ENCODE measurements at regions not wholly inside any gene's neighbourhood (a gene's known extent, or its start where the extent isn't known, plus 50 kb on each side); places are given as distances from the start of the nearest gene placed in this dataset.

GRCh38 chr1:229999004-229999670, 67.9 kb upstream of the GALNT2 start:
- H2BK15ac ChIP-seq (ENCODE audit: low read depth, poor library complexity, severe bottlenecking), result no peak overlapping the region
- no peaks in the 10 kb centered on the region for H3K79me1 ChIP-seq (replicated peaks; ENCODE audit: low read length, poor library complexity, severe bottlenecking)
- no peak overlapping the region for H4K8ac ChIP-seq (ENCODE audit: low read length)
- 78% methylated on average over 11 of the region's 12 CpGs for WGBS
- no peak overlapping the region for H3K18ac ChIP-seq (ENCODE audit: low read depth in 1 of 2, low read length in 2 of 2)
- no peak overlapping the region for H3K4ac ChIP-seq (ENCODE audit: low read depth in 1 of 2, low read length in 2 of 2)
- H3K23ac ChIP-seq (ENCODE audit: low read length in 2 of 2), result no peak overlapping the region
- no peak overlapping the region for H2BK5ac ChIP-seq (ENCODE audit: low read depth, low read length, poor library complexity, severe bottlenecking)
- H2BK120ac ChIP-seq (ENCODE audit: low read depth, low read length), result no peak overlapping the region
- no peak overlapping the region for H2BK12ac ChIP-seq (ENCODE audit: low read length in 2 of 2)
- no peak overlapping the region for H3K27ac ChIP-seq (ENCODE audit: low read length, poor library complexity, severe bottlenecking)
- no peaks in the 10 kb centered on the region for H3K36me3 ChIP-seq (ENCODE audit: control insufficient read depth in 1 of 2, insufficient read depth in 2 of 2, low read depth in 1 of 2, low read length in 2 of 2)
- H3K9me3 ChIP-seq (ENCODE audit: control insufficient read depth, low read length), result no peaks in the 10 kb centered on the region
- H3K27me3 ChIP-seq (ENCODE audit: control insufficient read depth in 1 of 2, insufficient read depth in 1 of 2, low read length in 2 of 2), result peaks cover 11 to 21% of the 10 kb centered on the region in 2 experiments
- H3K4me2 ChIP-seq (ENCODE audit: low read length, poor library complexity, severe bottlenecking), result no peak overlapping the region
- DNase-seq, result no peak
- no peak overlapping the region for H2AK5ac ChIP-seq (ENCODE audit: low read length, severe bottlenecking)
- no peaks in the 10 kb centered on the region for H3K4me1 ChIP-seq (ENCODE audit: control insufficient read depth, insufficient read depth, low read depth, low read length)
- no peak overlapping the region for H3K4me3 ChIP-seq (ENCODE audit: insufficient read depth in 1 of 2, low read depth in 1 of 2, low read length in 2 of 2)
- no peak overlapping the region for H2AFZ ChIP-seq (ENCODE audit: low read depth, low read length)
- no peak overlapping the region for H4K91ac ChIP-seq (ENCODE audit: low read length)
- no peak overlapping the region for H3K9ac ChIP-seq (ENCODE audit: low read length)
- H3K14ac ChIP-seq (ENCODE audit: low read length in 2 of 2), result no peak overlapping the region

- Histone ChIP-seq H2AK5ac (ENCODE audit: low read length, severe bottlenecking) (no peak overlapping the region), H3K14ac (ENCODE audit: low read length in 2 of 2) (no peak overlapping the region), H3K27ac (ENCODE audit: low read length, poor library complexity, severe bottlenecking) (no peak overlapping the region), H3K18ac (ENCODE audit: low read depth in 1 of 2, low read length in 2 of 2) (no peak overlapping the region), H3K27me3 (ENCODE audit: control insufficient read depth in 1 of 2, insufficient read depth in 1 of 2, low read length in 2 of 2) (peaks cover 10 to 23% of the 10 kb centered on the region in 2 experiments), H2BK12ac (ENCODE audit: low read length in 2 of 2) (no peak overlapping the region), H3K4me1 (ENCODE audit: control insufficient read depth, insufficient read depth, low read depth, low read length) (no peaks in the 10 kb centered on the region), H3K9ac (ENCODE audit: low read length) (no peak overlapping the region), H2BK120ac (ENCODE audit: low read depth, low read length) (no peak overlapping the region), H3K9me3 (ENCODE audit: control insufficient read depth, low read length) (no peaks in the 10 kb centered on the region), H3K23ac (ENCODE audit: low read length in 2 of 2) (no peak overlapping the region), H3K4me3 (ENCODE audit: insufficient read depth in 1 of 2, low read depth in 1 of 2, low read length in 2 of 2) (no peak overlapping the region), H2AFZ (ENCODE audit: low read depth, low read length) (no peak overlapping the region), H2BK5ac (ENCODE audit: low read depth, low read length, poor library complexity, severe bottlenecking) (no peak overlapping the region), H4K91ac (ENCODE audit: low read length) (no peak overlapping the region), H3K4ac (ENCODE audit: low read depth in 1 of 2, low read length in 2 of 2) (no peak overlapping the region), H3K4me2 (ENCODE audit: low read length, poor library complexity, severe bottlenecking) (no peak overlapping the region), H4K8ac (ENCODE audit: low read length) (no peak overlapping the region), H2BK15ac (ENCODE audit: low read depth, poor library complexity, severe bottlenecking) (no peak overlapping the region), H3K36me3 (ENCODE audit: control insufficient read depth in 1 of 2, insufficient read depth in 2 of 2, low read depth in 1 of 2, low read length in 2 of 2) (no peaks in the 10 kb centered on the region), H3K79me1 (replicated peaks; ENCODE audit: low read length, poor library complexity, severe bottlenecking) (no peaks in the 10 kb centered on the region)
- WGBS, result 89% methylated on average over 5 of the region's 6 CpGs
- DNase-seq, result no peak
Observed at GRCh38 chr1:230000493-230001184, 66.4 kb upstream of the GALNT2 start.

GRCh38 chr1:230002164-230002803, 64.8 kb upstream of the GALNT2 start:
- Histone ChIP-seq H2AFZ (ENCODE audit: low read depth, low read length) (no peak overlapping the region), H2BK5ac (ENCODE audit: low read depth, low read length, poor library complexity, severe bottlenecking) (no peak overlapping the region), H3K4me1 (ENCODE audit: control insufficient read depth, insufficient read depth, low read depth, low read length) (no peaks in the 10 kb centered on the region), H2AK5ac (ENCODE audit: low read length, severe bottlenecking) (no peak overlapping the region), H2BK12ac (ENCODE audit: low read length in 2 of 2) (no peak overlapping the region), H2BK120ac (ENCODE audit: low read depth, low read length) (no peak overlapping the region), H3K23ac (ENCODE audit: low read length in 2 of 2) (no peak overlapping the region), H3K4ac (ENCODE audit: low read depth in 1 of 2, low read length in 2 of 2) (no peak overlapping the region), H3K18ac (ENCODE audit: low read depth in 1 of 2, low read length in 2 of 2) (no peak overlapping the region), H2BK15ac (ENCODE audit: low read depth, poor library complexity, severe bottlenecking) (no peak overlapping the region), H3K79me1 (replicated peaks; ENCODE audit: low read length, poor library complexity, severe bottlenecking) (no peaks in the 10 kb centered on the region), H3K27me3 (ENCODE audit: control insufficient read depth in 1 of 2, insufficient read depth in 1 of 2, low read length in 2 of 2) (peaks cover 14 to 31% of the 10 kb centered on the region in 2 experiments), H3K27ac (ENCODE audit: low read length, poor library complexity, severe bottlenecking) (no peak overlapping the region), H4K8ac (ENCODE audit: low read length) (no peak overlapping the region), H3K9me3 (ENCODE audit: control insufficient read depth, low read length) (no peaks in the 10 kb centered on the region), H3K9ac (ENCODE audit: low read length) (no peak overlapping the region), H3K4me2 (ENCODE audit: low read length, poor library complexity, severe bottlenecking) (no peak overlapping the region), H3K4me3 (ENCODE audit: insufficient read depth in 1 of 2, low read depth in 1 of 2, low read length in 2 of 2) (no peak overlapping the region), H4K91ac (ENCODE audit: low read length) (no peak overlapping the region), H3K36me3 (ENCODE audit: control insufficient read depth in 1 of 2, insufficient read depth in 2 of 2, low read depth in 1 of 2, low read length in 2 of 2) (no peaks in the 10 kb centered on the region), H3K14ac (ENCODE audit: low read length in 2 of 2) (no peak overlapping the region)
- no peak for DNase-seq
- 86% methylated on average over 4 of the region's 5 CpGs for WGBS

- no peak overlapping the region for H3K9ac ChIP-seq (ENCODE audit: low read length)
- no peaks in the 10 kb centered on the region for H3K36me3 ChIP-seq (ENCODE audit: control insufficient read depth in 1 of 2, insufficient read depth in 2 of 2, low read depth in 1 of 2, low read length in 2 of 2)
- H3K4me1 ChIP-seq (ENCODE audit: control insufficient read depth, insufficient read depth, low read depth, low read length), result no peaks in the 10 kb centered on the region
- H3K4me2 ChIP-seq (ENCODE audit: low read length, poor library complexity, severe bottlenecking), result no peak overlapping the region
- H2BK12ac ChIP-seq (ENCODE audit: low read length in 2 of 2), result no peak overlapping the region
- no peak overlapping the region for H2BK15ac ChIP-seq (ENCODE audit: low read depth, poor library complexity, severe bottlenecking)
- no peaks in the 10 kb centered on the region for H3K79me1 ChIP-seq (replicated peaks; ENCODE audit: low read length, poor library complexity, severe bottlenecking)
- H3K18ac ChIP-seq (ENCODE audit: low read depth in 1 of 2, low read length in 2 of 2), result no peak overlapping the region
- H2AK5ac ChIP-seq (ENCODE audit: low read length, severe bottlenecking), result no peak overlapping the region
- H4K8ac ChIP-seq (ENCODE audit: low read length), result no peak overlapping the region
- H3K4ac ChIP-seq (ENCODE audit: low read depth in 1 of 2, low read length in 2 of 2), result no peak overlapping the region
- no peak overlapping the region for H3K4me3 ChIP-seq (ENCODE audit: insufficient read depth in 1 of 2, low read depth in 1 of 2, low read length in 2 of 2)
- H3K9me3 ChIP-seq (ENCODE audit: control insufficient read depth, low read length), result no peaks in the 10 kb centered on the region
- H2AFZ ChIP-seq (ENCODE audit: low read depth, low read length), result no peak overlapping the region
- no peak overlapping the region for H3K23ac ChIP-seq (ENCODE audit: low read length in 2 of 2)
- no peak overlapping the region for H3K14ac ChIP-seq (ENCODE audit: low read length in 2 of 2)
- H3K27ac ChIP-seq (ENCODE audit: low read length, poor library complexity, severe bottlenecking), result no peak overlapping the region
- H2BK5ac ChIP-seq (ENCODE audit: low read depth, low read length, poor library complexity, severe bottlenecking), result no peak overlapping the region
- 86% methylated on average over 4 of the region's 6 CpGs for WGBS
- no peak overlapping the region for H2BK120ac ChIP-seq (ENCODE audit: low read depth, low read length)
- peaks cover 14 to 31% of the 10 kb centered on the region in 2 experiments for H3K27me3 ChIP-seq (ENCODE audit: control insufficient read depth in 1 of 2, insufficient read depth in 1 of 2, low read length in 2 of 2)
- DNase-seq, result no peak
- no peak overlapping the region for H4K91ac ChIP-seq (ENCODE audit: low read length)
Observed at GRCh38 chr1:230003409-230003808, 63.6 kb upstream of the GALNT2 start.

Data from mesenchymal stem cell (in vitro differentiated cells and primary cell).